RKO (cell line): ENCODE measurements at regions not wholly inside any gene's neighbourhood (a gene's known extent, or its start where the extent isn't known, plus 50 kb on each side); places are given as distances from the start of the nearest gene placed in this dataset.

Experiments used
- DNase-seq: peaks from one replicate; pipeline ENCODE4 v3.0.0-alpha.2; 2016; ENCODE audit warnings: low spot score

DNA sequence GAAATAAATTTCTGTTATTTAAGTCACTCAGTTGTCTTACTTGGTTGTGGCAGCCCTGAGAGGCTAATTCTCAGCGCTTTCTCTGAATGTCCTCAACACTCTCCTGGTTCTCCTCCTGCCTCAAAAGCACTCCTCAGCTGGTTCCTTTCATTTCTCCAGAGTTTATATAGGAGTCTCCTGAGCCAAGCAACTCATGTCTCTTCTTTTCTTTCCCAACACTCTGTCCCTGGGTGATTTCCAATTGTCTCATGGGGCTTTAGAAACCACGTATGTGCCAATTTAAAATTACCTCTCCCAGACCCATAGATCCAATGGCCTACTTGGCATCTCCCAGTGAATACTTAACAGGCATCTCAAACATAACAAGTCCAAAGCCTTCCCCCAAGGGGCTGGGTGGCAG, 184.3 kb downstream of the TTC32 start:
- no peak for DNase-seq

DNA sequence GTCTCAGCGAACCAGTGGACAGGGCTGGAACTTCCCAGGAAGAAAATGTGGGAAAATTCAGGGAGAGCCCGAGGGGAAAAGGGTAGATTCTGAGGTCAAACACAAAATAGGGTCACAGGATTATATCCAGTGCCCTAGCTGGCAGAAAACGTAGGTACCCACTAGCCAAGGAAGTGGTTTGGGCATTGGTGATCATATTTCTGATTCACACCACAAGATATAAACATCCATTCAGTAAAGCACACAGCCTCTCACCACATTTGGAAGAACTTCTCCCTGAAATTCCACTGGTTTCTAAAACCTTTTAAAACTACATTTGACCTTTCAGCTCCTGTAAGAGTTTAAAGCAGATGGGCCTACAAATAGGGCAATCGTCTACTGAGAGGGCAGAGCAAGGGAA, 186.9 kb downstream of the TTC32 start:
- no peak for DNase-seq

DNA sequence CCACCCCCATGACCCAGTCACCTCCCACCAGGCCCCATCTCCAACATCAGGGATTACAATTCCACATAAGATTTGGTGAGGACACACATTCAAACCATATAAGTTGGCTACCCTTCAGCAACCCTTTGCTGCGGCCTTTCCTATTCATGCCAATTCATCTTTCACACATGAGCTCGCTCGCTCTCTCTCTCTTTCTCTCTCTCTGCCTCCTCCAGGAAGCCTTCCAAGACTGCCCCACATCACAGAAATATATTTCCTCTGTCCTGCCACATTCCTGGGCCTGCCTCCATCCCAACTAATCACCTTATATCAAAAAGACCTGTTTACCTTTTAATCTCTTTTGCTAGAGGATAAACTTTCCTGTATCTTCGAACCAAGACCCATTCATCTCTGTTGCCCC, 188.9 kb downstream of the TTC32 start:
- DNase-seq: no peak

DNA sequence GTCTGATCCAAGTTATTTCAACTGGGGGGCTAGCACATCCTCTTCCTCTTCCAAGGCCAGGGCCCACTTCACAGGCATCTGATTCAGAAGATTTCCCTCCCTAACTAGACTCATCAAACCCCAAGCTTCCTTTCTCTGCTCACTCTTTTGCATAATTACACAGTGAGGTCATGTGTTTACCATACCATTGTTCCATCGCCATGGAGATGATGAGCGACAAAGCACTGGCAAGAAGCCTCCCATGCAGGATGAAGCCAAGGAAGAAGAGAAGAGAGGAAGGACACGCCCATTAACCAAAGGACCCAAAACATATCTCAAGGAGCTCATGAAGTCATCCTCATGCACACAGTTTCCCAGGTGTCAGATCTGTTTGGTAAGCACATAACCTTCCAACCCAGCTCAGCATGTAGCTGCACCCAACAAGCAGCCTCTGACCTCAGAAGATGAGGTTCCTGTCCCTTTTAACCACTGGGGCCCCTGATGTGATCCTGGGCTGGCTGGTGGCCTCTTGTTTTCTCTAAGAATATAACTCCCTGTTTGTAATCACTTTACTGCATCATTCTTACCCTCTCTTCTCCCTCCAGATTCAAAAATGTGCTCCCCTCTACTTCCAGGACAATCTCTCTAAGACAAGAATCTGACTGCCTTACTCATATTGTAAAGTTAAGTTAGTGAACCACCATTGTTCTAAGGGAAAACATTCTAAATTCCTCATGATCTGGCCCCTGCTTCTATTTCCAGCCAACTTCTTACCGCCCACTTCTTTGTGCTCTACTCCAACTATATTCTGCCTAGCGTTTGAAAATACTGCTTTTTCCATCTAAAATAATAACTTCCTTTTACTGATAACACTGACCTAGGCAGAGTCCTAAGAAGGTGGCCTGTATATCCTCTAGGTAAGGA, 190.1 kb downstream of the TTC32 start:
- peak; percentile 43 for DNase-seq

DNA sequence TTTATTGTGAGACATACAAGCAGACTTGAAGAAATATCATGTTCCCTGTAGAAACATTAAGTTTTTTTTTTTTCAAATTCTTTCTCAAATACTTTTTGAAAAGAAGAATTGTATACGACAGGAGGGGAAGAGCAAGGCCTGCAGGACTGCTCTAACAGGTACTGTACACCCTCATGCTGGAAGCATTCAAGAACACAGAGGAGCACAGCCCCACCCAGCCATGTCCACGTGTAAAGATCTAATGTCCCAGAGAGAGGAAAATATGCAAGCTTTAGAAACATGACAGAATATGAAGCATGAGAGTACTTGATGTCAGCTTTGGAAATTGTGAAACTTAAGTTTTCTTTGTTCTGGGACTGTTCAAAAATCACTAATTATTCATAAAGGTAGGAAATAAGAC, 191.6 kb downstream of the TTC32 start:
- no peak for DNase-seq

DNA sequence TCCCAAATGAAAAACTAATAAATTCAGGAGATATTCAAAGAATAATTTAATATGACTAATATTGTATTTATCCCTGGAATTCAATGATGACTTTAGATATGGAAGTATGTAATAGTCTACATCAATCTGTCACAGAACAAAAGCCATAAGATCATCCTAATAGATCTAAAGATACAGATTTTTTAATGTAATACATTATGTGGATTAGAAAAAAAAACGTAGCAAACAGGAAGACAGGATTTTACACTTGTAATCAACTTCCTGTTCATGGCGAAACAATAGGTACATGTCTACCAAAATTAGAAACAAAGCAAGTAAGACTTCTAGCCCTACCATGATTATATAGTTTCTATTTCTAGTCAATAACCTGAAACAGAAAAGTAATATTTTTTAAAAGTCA, 192.2 kb downstream of the TTC32 start:
- no peak for DNase-seq

DNA sequence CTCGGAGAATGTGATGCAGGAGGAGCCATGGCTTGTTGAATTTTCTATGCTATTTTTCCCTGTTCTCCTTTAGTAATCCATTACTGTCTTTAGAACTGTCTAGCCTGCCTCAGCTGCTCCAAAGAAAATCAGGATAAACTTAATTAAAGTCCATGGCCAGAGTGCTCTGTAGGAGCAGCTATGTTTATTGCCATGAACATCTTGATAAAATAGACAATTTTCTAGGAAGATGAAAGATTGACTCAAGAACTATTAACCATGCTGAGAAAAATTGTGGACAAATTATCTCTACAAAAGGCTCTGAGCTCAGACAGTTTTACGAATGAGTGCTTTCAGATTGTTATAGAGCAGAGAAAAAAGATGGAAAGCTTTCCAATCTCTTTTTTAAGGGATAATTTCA, 193.0 kb downstream of the TTC32 start:
- no peak for DNase-seq

DNA sequence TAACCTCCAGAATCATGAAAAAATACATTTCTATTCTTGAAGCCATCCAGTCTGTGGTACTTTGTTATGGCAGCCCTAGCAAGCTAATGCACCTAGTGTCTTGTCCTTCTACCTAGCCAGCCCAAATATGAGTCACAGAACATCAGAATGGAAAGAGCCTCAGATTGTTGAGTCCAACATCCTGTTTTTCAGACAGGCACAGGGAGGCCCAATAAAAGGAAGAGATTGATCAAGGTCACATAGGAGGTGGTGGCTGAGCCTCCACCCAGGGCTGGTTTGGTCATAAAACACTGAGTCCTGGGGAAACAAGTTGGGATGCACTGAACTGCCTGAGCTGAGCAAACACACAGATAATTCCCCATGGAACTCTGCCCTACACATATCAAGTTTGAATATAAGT, 195.5 kb downstream of the TTC32 start:
- no peak for DNase-seq

DNA sequence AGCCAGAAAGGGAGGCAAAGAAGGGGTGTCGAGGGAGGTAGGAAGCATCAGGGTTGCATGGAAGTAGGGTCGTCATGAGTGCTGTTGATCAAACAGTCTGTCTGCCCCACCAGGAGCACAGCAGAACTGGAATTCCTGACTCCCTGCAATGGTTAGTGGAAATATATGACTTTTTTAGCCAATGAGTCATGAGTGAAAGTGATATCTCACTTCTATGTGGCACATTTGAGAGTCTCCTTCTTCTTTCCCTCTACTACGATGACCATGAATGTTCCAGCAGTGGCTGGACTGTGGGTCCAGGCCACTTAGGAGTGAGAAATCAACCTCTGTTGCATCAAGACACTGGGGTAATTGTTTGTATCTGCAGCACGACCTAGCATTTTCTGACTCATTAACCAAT, 199.5 kb downstream of the TTC32 start:
- no peak for DNase-seq

DNA sequence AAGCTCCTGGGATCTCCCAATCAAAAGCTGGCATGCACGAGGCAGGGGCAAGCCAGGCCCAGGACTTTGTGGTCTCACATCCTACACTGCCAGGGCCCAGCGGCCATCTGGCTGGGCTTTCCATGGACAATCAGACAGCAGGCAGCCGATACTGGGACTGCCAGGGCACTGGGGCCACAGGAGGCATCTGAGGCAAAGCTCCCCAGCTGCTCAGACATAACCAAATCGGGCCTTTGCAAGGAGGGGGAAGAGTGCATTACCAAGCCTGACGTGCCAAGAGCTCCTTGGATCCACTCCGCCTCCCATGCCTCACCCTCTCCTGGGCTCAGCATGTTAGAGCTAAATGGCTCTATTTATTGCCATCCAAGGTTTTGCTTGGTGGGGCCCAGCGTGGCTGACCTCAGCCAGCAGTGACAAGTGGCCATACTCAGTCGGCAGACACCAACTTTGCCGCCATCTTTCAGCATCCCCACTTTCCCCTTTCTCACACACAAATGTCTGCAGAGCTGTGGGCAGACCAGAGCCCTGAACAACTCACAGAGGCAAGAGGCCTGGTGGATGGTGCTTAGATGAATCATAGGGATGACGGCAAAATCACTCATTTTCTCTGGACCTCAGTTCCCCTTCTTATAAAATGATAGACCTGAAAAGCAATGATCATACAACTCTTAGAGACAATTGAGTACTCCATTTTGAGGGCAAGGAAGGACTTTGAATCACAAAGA, 200.8 kb downstream of the TTC32 start:
- no peak for DNase-seq

DNA sequence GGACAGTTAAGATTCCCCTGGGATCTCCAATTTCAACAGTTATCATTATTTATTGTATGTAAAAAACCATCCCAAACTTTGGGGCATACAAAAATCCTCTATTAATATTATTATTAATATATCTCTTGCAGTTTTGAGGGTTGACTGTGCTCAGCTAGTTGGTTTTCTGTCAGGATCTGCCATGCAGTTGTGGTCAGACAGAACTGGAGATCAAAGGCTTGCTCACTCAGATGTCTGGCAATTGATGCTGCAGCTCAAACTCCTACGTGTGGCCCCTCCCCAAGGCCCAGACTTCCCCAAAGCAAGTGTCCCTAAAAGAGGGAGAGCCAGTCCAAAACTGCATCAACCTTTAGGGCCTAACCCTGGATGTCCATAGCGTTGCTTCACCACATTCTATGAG, 204.7 kb downstream of the TTC32 start:
- DNase-seq: no peak

DNA sequence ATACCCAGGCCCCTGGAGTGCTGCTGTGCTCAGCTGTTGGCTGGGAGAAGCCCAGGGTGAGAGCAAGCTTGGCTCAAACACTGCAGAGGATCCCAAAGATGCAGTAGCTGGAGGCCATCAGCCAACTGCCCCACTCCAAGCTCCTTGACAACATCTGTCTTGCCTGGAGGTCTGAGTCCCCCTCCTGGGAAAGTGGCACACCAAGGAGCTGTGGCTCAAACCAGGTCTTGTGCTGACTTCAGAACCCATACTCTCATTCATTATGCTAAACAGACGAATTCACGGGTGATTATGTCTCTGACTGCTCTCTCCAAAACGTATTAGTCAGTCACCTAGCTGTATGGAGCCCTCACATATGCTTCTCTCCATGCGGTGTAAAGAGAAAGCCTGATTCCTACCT, 206.1 kb downstream of the TTC32 start:
- DNase-seq: no peak

DNA sequence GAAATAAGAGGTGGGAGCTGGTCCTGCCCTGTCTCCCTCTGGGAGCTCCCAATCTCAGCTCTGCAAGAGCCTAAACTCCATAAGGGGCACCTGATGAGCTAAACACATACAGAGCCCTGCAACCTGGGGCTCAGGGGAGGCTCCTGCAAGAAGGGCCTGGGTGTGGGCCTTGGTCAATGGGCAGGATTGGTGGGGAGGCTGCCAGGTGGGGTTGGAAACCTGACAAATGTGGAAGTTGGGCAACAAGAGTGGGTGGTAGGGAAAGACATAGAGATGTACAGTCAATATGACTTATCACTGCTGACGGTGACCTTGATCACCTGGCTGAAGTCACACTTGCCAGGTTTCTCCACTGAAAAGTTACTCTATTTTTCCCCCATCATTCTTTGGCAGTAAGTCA, 209.9 kb downstream of the TTC32 start:
- DNase-seq: no peak

DNA sequence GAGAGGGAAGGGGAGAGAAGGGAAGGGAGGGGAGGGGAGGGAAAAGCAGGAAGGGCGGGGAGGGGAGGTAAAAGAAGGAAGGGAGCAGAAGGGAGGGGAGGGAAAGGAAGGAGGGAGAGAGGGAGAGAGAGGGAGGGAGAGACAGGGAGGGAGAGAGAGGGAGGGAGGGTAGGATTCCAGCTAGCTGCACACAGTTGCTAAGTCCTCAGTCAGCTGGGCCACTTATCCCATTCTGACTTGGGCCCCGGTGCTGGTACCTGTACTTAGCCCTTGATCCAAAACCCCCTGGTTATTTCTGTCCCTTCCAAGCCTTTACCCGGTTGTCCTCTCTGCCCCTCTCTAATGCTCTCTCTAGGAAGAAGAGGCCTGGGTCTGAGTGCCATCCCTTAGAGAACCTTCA, 211.4 kb downstream of the TTC32 start:
- DNase-seq: no peak

DNA sequence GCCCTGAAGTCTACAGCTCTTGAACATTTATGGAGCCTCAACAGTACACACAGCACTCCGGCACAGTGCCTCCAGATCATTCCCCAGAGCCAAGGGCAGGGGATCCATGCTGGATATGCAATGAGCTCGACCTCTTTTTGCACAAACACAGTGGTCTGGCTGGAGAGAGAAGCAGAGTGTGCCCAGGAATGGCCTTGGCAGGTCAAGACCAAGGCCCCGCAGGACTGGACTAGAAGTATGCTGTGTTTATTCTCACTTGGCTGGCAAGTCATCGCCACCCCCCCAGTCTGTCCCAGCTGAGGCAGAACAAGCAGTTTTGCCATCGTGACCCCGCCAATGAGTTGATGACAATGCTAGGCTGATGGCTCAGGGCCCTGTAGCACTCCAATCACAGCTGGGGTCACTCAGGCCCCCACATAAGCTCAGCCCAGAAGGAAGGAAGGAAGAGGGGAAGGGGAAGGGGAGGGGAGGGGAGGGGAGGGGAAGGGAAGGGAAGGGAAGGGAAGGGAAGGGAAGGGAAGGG, 212.1 kb downstream of the TTC32 start:
- DNase-seq: no peak

DNA sequence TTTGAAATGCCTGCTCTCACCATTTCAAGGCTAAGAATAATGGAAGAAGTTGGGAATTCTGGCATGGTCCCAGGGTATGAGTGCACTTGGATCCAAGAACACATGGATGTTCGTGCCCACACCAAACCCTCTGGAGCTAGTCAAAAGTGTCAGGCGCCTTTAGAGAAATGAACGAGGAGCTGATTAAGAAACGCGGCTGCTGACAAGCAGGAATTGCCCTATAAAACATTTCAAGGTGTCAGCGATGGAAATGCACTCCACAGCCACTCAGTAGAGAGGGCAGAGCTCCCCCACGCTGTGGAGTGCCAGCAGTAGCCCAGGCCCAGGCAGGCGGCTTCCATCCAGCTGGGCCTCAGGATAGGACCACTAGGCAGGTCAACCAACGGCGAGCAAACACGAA, 213.7 kb downstream of the TTC32 start:
- DNase-seq: no peak

DNA sequence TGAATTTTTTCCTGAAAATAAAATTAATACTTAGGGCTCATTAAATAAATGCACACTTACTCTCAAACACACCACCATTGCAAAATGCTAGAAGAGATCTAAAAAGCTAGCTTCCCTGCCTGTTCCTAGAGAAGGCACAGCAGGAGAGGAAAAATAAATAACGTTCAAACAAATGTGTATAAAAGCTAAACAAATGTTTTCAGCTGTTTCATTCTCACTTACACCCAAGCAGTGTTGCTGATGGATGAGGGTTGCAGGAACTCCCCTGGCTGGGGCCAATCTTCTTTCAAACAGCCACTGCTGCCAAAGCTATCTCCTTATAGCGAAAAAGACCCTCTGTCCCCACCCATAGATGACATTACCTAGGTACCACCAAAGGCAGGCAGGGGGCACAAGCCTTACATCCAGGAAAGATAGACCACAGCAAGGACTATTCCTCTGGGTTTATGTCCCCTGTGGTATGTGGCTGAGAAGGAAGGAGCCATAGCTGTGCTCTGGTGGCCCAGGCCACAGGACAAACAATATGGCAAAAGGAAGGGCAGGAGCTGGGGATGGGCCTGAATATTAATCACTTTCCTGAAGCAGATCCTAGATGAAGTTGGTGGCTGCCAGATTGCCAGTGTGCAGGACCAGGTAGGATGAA, 214.6 kb downstream of the TTC32 start:
- DNase-seq: no peak

DNA sequence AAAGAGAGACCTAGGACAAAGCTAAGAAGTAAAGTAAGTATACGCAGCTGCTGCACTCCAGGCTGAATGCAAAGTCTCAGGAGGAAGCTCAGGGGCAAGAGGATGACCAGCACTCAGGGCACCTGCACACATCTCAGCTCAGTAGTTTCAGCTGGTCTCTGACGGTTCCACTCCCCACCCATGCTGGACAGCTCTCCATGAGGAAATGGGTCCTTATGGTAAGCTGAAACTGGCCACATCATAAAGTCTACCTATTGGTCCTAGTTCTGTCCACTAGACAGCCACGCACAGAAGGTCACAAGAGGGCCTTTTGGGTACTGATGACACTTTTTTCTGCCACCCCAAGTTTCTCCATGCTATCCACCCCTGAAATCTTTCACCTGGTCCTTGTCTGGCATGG, 215.3 kb downstream of the TTC32 start:
- DNase-seq: no peak

DNA sequence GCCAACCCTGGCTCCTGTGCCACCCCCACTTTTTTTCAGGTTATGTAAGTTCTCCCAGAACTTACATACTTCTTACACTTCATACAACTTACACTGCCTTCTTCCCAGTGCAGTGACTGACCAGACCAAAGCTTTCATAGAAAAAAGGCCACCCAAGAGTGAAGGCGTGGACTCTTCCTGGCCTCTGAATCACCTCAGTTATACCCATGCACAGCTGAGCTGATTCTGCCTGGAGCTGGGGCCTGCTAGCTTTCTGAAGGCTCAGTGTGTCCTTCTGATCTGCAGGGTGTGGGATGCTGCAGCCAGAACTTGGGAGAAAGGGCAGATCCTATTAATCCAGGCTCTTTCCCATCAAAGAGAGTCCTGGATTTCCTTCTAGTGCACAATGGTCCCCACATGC, 216.1 kb downstream of the TTC32 start:
- no peak for DNase-seq

DNA sequence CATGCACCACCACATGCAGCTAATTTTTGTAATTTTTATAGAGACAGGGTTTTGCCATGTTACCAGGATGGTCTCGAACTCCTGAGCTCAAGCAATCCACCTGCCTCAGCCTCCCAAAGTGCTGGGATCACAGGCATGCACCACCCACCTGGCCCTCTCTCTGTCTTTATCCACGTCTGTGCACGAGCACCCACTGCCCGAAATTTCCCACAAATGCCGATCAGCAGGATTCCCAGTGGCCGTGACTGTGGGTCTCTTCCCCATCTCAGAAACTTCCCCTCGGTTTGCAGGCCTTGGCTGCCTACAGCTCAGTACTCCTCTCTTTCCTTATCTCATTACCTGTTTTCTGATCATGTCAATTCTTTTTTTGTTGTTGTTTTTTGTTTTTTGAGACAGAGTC, 217.3 kb downstream of the TTC32 start:
- DNase-seq: no peak

DNA sequence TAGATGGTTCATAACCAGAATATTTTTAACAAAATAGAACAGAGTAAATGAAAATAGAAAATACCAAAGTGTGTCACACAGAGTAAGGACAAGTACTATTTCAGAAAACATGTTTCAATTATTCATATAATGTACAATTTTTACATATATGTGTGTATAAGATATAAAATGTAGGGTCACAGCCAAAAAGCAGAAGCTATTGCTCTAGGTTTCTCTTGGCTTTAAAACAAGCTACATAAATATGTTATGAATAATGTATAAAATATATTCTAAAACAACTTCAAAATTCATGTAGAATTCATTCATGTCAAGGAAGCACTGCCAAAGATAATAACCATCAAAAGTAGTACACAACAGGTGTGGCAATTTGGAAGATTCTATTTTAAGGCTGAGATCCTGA, 218.2 kb downstream of the TTC32 start:
- DNase-seq: no peak

DNA sequence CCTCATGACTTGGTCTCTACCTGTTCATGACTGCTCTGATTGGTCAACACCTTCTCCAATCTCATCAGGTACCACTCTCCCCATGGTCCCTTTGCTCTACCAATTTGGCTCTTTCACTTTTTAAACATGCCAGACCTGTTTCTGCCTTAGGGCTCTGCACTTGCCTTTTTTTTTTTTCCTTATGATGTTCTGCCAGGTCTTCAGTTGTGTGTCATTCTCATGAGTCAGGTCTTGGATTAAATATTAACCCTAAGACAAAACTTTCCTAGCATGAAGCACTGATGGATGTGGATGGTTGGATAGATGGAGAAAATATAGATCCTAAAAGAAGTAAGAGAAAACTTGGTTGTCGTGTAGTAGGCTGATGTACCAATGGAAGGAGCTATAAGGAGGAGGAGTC, 219.3 kb downstream of the TTC32 start:
- DNase-seq: no peak
